OCI-LY1 (cell line): ENCODE measurements at regions not wholly inside any gene's neighbourhood (a gene's known extent, or its start where the extent isn't known, plus 50 kb on each side); places are given as distances from the start of the nearest gene placed in this dataset.

ENCODE experiments used
- H2AFZ ChIP-seq: fragments of 200-600 bp; sonication (generic), shearing (Covaris generic); 2 replicates; pipeline ENCODE4 v1.6.0; 2014; ENCODE audit warnings: antibody characterized with exemption, mild to moderate bottlenecking, low read length
- H3F3A ChIP-seq: fragments of 200-600 bp; sonication (generic), shearing (Covaris generic); 2 replicates; pipeline ENCODE4 v1.6.0; 2014; ENCODE audit warnings: mild to moderate bottlenecking, antibody characterized with exemption, low read length, moderate library complexity; ENCODE audit not compliant: insufficient read depth
- H3K27ac ChIP-seq: fragments of 200-600 bp; sonication (generic); 2 replicates; pipeline ENCODE4 v1.5.1; 2014; ENCODE audit warnings: low read length, mixed run types, mild to moderate bottlenecking, low read depth; ENCODE audit not compliant: poor library complexity, severe bottlenecking
- H3K27me3 ChIP-seq: fragments of 200-600 bp; sonication (generic); 2 replicates; pipeline ENCODE4 v1.6.0; 2014; ENCODE audit warnings: antibody characterized with exemption, mild to moderate bottlenecking, low read length, moderate library complexity; ENCODE audit not compliant: insufficient read depth
- H3K36me3 ChIP-seq: fragments of 200-600 bp; sonication (generic); 2 replicates; pipeline ENCODE4 v1.6.1; 2014; ENCODE audit warnings: mild to moderate bottlenecking, antibody characterized with exemption, low read length, moderate library complexity, mixed read lengths; ENCODE audit not compliant: insufficient read depth
- H3K4me1 ChIP-seq: fragments of 200-600 bp; sonication (generic); 2 replicates; pipeline ENCODE4 v1.5.1; 2014; ENCODE audit warnings: mild to moderate bottlenecking, low read length, moderate library complexity; ENCODE audit not compliant: insufficient read depth, severe bottlenecking
- H3K4me2 ChIP-seq: fragments of 200-600 bp; sonication (generic), shearing (Covaris generic); 2 replicates; pipeline ENCODE4 v1.6.1; 2014; ENCODE audit warnings: low read length
- H3K4me3 ChIP-seq: fragments of 200-600 bp; sonication (generic); 2 replicates; pipeline ENCODE4 v1.5.1; 2014; ENCODE audit warnings: low read length, low read depth, mild to moderate bottlenecking, mixed read lengths; ENCODE audit not compliant: poor library complexity, severe bottlenecking
- H3K79me2 ChIP-seq: fragments of 200-600 bp; shearing (Covaris generic); 2 replicates; pipeline ENCODE4 v1.6.1; 2016; ENCODE audit warnings: mixed run types, low read length, mixed read lengths; ENCODE audit not compliant: insufficient read depth
- H3K9ac ChIP-seq: fragments of 200-600 bp; sonication (generic), shearing (Covaris generic); 2 replicates; pipeline ENCODE4 v1.6.1; 2014; ENCODE audit warnings: mild to moderate bottlenecking, low read length, mixed read lengths
- H3K9me2 ChIP-seq: fragments of 200-600 bp; sonication (generic), shearing (Covaris generic); 2 replicates; pipeline ENCODE4 v1.6.1; 2014; ENCODE audit warnings: low read depth, mild to moderate bottlenecking, low read length, mixed read lengths
- H3K9me3 ChIP-seq: fragments of 200-600 bp; shearing (Covaris generic); 2 replicates; pipeline ENCODE4 v1.6.1; 2014; ENCODE audit warnings: low read length, mixed read lengths
- H4K20me1 ChIP-seq: fragments of 200-600 bp; sonication (generic), shearing (Covaris generic); 2 replicates; pipeline ENCODE4 v1.6.0; 2016; ENCODE audit warnings: mild to moderate bottlenecking, low read length; ENCODE audit not compliant: insufficient read depth
- CTCF ChIP-seq: fragments of 200-600 bp; sonication (generic), shearing (Covaris generic); IDR thresholded peaks from 2 replicates; pipeline ENCODE4 v1.5.1; 2017; ENCODE audit warnings: mild to moderate bottlenecking, antibody characterized with exemption, low read length, moderate library complexity, mixed read lengths
- EZH2 ChIP-seq: fragments of 200-600 bp; sonication (generic), shearing (Covaris generic); IDR thresholded peaks from 2 replicates; pipeline ENCODE4 v1.8.0; 2017; ENCODE audit warnings: borderline replicate concordance, mixed run types, mild to moderate bottlenecking, antibody characterized with exemption, low read length, moderate library complexity, mixed read lengths

GRCh38 chr2:237035781-237036475 lies 49.8 kb upstream of the COPS8 start:
- H3K4me2 ChIP-seq = no peak overlapping the region
- no peak overlapping the region for H2AFZ ChIP-seq
- H3K36me3 ChIP-seq = no peaks in the 10 kb centered on the region; the same call in 1 of the 2 replicates
- no peaks in the 10 kb centered on the region for H4K20me1 ChIP-seq
- TF ChIP-seq CTCF = no peak
- TF ChIP-seq EZH2 = no peak
- H3K4me3 ChIP-seq = no peak overlapping the region
- H3K27ac ChIP-seq = no peak overlapping the region
- no peaks in the 10 kb centered on the region for H3K79me2 ChIP-seq
- H3K9me3 ChIP-seq = no peaks in the 10 kb centered on the region
- H3K27me3 ChIP-seq = no peaks in the 10 kb centered on the region
- H3F3A ChIP-seq = no peaks in the 10 kb centered on the region
- peaks cover 12% of the 10 kb centered on the region for H3K4me1 ChIP-seq
- no peaks in the 10 kb centered on the region for H3K9me2 ChIP-seq
- no peak overlapping the region for H3K9ac ChIP-seq
